GM21825 (cell line): ENCODE measurements at regions not wholly inside any gene's neighbourhood (a gene's known extent, or its start where the extent isn't known, plus 50 kb on each side); places are given as distances from the start of the nearest gene placed in this dataset.
"Not testable (repeated sequence)": the region's sequence is repeated elsewhere in the genome, so short reads cannot be mapped to it uniquely, and the experiment has no call there.

ENCODE experiments used
- ATAC-seq: cut with Tn5 transposase; IDR thresholded peaks from one replicate; pipeline ENCODE4 v1.9.1; 2021; ENCODE audit warnings: mild to moderate bottlenecking, moderate library complexity; ENCODE audit not compliant: unreplicated experiment

DNA sequence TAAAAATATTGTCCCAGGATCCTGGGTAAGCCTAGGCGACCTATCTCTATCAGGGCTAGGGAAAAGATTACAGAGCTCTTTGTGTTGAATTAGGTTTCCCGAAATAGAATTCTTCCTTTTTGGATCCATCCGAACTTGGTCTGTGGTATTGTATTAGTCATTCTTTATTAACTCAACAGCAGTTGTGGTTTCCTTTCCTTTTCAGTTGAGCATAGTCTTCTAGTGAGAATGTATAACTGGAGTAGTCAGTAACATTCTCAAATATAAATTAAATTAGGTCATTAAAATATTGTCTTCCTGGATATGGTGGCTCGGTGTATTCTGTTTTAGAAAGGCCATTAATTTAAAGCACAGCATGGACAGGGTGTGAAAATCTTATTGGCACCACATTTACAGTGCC lies 520.4 kb downstream of the NLGN4X start:
- ATAC-seq: no peak

DNA sequence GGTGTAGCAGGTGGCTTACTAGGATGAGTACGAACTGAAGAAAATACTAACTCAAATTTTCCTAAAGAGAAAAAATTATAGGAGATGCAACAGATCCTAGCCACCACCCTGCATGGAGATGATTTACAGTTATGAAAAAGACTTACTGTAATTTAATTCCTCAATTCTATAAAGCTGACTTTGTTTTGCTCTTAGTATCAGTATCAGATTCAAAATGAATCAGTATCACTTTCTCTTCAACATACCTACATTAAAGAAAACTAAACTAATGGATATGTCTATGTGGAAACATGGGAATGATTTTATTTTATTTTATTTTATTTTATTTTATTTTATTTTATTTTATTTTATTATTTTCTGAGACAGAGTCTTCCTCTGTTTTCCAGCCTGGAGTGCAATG lies 525.8 kb downstream of the NLGN4X start:
- no peak for ATAC-seq

DNA sequence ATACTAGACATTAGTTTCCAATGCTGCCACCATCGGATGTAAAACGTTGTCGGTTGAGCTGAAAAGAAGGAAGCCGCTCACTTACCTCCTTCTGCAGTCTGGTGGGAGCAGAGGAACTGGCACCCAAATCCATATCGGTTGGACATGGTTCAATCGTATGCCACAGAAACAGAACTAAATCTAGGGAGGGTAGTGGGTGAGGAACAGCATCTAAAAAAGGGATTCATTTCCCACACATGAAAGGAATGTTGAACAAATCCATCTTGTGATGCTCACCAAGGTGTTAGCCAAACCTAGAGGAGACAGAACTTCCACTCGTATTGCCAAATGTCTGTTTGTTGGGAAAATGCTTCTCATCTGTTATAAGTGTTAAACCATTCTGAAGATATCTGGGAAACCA lies 532.7 kb downstream of the NLGN4X start:
- no peak for ATAC-seq

DNA sequence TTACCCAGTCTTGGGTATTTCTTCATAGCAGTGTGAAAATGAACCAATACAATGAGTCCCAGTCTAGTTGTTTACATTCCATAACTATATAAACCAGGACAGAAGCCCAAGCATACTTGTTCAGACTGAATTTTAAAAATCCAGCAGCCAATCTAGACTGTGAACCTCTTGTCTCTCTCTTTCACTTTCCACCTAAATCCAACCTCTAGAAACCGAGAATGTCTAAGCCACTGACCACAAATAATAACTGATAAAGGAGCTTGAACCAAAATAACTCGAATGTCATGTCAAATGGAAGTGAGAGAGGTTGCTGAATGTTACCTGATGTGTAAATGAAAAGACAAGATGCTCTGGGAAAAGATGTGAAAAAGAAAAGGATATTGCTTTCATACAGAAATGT lies 544.7 kb downstream of the NLGN4X start:
- ATAC-seq: no peak

DNA sequence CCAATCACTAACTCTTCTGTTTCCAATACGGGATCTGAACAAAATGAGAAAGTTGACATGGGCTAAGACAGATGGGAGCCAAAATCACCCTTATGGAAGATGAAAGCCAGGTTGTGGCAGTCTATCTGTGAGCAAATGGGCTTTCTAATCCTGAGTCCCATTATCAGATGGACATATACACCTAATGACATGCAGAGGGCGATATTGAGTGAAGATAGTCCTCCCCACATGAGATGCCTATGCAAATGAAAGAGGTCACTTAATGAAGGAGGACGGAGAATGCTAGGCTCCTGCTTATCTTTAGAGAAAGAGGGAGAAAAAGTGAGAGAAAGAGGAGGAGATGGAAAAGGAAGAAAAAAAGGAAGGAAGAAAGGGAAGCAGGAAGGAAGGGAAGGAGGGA lies 547.5 kb downstream of the NLGN4X start:
- ATAC-seq: peak; percentile 50

DNA sequence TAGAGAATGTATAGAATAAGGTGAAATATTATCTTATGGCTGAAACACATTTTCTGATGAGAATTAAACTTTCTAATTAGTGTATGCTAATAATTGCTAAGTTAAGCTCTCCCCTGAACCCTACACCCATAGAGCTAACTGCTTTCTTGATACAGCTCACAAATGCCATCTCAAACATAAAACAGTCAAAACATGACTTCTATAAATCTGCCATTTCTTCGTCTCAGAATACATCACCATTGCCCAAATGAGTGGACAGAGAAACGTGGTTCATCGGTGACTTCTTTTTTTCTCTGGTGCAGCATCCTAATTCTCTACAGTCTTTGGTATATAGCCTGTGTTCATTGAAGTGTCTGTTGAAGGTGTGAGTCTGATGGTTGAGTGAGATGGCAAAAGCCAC lies 554.6 kb downstream of the NLGN4X start:
- ATAC-seq: no peak

DNA sequence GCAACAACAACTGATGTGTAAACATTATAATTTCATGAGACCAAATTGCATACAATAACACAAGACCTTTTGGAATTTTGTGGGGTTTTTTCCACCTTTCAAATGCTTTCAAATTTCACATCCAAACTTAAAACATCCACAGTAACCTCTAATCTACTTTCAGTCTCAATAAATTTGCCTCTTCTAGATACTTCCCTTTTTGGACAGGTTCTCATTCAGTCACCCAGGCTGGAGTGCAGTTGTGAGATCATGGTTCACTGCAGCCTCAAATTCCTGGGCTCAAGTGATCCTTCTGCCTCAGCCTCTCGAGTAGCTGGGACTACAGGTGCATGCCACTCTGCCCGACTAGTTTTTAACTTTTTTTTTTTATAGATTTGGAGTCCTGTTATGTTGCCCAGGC lies 556.6 kb downstream of the NLGN4X start:
- no peak for ATAC-seq

DNA sequence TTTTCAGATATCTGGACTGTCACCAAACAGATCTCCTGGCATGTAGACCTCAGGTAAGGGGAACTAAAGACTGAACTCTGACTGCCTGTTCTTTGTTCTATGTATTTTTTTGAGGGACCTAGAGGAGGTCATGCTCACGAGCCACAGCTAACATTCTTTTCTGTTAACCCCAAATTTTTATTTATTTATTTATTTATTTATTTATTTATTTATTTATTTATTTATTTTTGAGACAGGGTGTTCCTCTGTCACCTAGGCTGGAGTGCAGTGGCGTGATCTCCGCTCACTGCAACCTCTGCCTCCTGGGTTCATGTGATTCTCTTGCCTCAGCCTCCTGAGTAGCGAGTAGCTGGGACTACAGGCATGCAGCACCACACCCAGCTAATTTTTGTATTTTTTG lies 562.0 kb downstream of the NLGN4X start:
- ATAC-seq: not testable (repeated sequence)

DNA sequence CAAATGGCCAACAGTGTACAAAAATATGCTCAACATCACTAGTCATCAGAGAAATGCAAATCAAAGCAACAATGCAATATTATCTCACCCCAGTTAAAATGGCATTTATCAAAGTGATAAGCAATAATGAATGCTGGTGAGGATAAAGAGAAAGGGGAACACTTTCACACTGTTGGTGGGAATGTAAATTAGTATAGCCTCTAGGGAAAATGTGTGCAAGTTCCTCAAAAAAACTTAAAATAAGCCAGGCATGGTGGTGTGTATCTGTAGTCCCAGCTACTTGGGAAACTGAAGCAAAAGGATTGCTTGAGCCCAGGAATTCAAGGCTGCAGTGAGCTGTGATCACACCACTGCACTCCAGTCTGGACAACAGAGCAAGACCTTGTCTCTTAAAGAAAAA lies 572.1 kb downstream of the NLGN4X start:
- ATAC-seq: no peak

DNA sequence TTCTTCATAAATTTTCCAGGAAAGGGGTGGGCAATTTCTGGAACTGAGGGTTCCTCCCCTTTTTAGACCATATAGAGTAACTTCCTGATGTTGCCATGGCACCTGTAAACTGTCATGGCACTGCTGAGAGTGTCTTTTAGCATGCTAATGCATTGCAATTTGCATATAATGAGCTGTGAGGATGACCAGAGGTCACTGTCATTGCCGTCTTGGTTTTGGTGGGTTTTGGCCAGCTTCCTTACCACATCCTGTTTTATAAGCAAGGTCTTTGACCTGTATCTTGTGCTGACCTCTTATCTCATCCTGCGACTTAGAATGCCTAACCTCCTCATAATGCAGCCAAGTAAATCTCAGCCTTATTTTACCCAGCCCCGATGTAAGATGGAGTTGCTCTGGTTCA lies 577.8 kb downstream of the NLGN4X start:
- no peak for ATAC-seq

DNA sequence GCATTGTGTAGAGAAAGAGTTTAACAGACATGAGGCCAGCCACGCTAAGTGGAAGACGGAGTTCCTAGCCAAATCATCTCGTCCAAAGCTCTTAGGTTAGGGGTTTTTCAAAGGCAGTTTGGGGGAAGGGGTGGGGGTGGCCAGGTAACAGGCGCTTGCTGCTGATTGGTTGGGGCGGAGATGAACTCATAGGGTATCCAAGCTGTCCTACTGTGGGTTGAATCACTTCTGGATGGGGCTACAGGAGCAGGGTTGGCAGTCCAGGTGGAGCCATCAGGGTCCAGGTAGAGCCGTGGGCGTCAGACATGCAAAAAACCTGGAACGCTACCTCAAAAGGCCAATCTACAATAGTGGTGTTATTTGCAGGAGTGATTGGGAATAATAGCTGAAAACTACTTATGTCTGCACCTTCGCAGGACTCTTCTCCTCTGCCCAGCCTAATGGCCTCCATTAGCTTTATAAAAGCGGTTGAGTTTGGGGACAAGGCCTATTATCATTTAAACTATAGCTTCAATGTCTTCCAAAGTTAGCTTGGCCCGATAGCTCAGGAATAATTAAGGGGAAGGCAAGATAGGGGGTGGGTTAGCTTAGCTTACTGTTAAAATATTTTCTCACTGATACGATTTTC lies 579.6 kb downstream of the NLGN4X start:
- ATAC-seq: no peak

DNA sequence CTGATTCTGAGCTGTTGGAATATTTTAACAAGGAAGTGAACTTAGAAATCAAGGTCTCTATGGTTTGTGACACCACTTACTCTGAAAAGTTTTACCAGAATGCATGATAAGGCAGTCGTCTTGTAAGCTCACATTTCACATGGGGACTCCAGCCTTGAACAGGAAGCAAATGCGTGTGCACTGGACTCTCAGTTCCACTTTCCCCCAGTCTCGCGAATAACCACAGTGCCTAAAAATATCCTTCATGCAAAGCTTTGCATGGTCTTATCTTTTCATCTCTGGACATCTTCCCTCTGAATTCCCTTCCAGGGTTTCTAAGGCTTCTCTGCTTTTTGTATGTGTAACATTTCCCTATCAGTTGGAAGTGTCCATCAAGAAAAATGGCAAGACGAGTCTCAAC lies 581.8 kb downstream of the NLGN4X start:
- ATAC-seq: peak; percentile 98

DNA sequence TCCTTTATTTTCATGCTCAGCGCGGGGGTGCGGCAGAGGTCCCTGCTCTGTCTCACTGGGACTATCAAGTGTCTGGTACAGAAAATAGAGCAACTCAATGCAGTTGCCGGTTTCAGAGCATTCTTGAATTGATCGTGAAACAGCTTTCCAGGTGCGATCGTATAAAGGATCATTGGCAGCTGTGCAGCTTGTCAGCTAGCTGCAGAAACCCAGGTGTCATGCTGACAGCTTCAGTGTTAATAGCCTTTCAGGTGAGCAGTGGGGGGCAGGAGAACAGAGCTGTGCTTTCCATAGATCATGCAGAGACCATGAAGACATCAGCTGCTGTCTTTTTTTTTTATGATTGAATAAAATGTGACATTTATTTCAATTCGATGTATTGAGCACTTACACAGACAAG lies 583.9 kb downstream of the NLGN4X start:
- no peak for ATAC-seq

DNA sequence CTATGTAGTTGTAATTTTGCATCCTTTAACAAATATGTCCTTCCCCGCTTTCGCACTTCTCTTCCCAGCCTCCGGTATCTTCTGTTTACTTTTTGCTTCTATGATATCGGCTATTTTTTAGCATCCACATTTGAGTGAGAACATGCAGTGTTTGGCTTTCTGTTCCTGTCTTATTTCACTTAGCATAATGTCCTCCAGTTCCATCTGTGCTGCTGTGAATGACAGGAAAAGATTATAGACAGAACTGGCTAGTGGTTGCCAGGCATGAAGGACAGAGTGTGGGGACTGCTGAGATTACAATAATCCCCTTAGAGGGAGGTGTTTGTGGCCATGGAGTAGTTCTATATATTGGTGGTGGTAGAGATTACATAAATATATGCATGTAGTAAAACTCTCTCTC lies 588.6 kb downstream of the NLGN4X start:
- no peak for ATAC-seq

DNA sequence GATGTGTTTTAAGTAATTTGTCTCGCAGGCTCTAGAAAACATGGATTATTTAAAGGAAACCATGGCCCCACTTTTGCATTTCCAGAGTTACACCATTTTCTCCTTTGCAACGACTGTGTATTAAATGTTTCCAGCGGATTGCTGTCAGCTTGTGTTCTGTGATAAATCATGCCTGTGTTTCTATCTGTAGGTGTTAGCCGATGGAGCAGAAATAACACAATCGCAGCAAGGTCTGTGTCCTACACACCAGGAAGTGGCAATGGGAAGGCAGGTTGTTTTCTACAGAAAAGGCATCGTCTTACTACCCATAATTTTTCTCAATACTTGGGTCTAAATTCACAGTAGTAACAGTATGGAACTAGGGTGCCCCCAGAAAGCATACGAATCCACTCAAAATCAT lies 590.1 kb downstream of the NLGN4X start:
- no peak for ATAC-seq

DNA sequence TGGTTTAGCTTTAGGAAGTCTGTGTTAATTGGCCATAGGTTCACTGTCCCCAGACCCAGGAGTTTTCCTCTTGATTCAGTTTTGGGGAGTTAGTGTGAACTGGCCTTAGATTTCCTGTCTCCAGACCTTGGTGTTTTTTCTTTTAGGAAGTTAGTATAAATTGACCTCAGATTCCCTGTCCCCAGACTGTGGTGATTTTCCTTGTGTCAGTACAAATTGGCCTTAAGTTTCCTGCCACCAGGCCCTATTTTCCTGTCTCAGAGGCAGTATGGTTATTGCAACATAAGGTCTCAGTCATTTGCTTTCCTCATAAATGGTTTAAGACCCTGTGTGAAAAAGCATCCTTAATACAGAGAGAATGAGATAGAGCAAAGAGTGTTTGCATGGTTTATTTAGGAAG lies 595.8 kb downstream of the NLGN4X start:
- ATAC-seq: no peak

DNA sequence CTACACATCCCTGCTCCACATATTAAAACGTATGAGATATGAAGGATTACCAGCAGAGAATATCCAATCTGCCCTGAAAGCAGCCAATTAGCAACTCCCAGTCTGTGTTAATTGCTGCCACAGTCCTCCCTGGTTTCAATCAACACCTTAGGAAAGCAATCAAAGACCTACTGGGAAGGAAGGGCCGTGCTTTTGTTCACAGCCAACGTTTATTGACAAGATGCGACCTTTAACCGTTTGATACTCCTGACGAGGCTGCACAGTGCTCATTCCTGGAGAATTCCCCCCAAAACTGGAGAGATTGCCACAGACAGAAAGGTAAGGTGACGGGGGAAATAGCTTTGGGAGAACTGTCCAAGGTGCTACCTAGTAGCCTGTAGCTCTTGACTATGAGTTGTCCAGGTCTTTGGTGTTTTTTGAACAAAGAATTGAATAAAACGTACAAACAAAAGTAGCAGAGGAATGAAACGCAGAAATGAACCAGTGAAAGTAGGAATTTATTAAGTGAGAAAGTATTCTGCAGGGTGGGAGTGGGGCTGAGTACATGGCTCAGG lies 596.5 kb downstream of the NLGN4X start:
- ATAC-seq: no peak

DNA sequence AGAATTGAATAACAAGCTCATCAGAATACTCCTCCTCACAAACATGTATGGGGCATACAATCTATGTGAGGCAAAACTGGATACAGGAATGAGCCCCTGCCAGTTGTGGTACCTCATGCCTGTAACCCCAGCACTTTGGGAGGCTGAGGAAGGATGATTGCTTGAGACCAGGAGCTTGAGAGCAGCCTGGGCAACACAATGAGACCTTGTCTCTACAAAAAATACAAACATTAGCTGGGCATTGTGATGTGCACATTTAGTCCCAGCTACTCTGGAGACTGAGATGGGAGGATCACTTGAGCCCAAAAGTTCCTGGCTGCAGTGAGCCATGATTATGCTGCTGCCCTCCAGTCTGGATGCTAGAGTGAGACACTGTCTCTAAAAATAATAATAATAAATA lies 611.0 kb downstream of the NLGN4X start:
- ATAC-seq: no peak

DNA sequence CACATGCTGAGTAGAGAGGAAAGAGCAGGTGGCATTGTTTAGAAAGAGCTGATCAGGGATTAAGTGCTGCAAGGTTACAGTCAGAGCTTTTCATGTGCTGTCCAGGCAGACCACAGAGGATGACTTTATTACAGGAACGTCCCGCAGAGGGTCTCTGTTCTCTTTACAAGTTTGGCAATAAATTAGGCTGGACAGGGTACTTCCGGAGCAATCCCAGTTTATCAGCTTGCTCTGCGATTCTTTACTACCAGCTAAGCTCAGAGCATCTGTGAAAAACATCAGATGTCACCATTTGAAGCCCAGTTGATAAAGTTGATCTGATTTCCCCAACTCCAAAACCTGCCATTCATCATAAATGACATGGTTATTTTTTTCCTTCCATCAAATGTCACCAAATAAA lies 633.1 kb downstream of the NLGN4X start:
- ATAC-seq: no peak

DNA sequence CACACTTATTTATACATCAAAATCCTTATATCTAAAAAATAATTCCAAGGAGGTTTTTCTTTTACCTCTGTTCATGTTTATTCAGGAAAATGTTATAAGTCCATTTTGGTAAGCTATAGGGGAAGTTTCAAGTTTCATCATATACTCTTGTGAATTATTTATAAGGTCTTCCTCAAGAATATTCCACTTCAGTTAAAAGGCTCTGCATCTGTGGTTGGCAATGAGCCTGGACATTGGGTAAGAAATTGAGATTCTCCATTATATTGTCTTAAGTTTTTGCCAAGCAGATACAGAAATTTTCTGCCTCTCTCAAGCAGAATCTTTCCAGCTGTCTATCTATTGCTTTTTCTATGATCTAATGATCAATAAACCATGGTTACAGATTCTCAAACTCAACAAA lies 641.9 kb downstream of the NLGN4X start:
- no peak for ATAC-seq

DNA sequence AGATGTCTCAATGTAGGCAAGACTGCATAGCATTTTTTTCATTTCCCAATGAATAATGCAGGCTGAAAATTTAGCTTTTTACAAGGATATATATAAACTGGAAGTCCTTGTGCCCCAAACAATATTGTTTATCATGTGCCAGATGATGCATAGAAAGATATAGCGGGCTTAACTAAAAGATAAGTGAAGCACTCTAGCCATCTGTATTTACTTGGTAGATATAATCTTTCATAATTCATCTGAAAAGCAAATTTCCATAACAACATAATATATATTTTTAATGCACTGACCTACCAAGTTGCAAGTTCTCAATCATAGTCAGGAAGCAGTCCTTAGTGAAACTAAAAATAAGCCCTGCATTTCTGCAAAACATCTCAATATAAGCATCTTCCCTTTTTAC lies 653.3 kb downstream of the NLGN4X start:
- ATAC-seq: no peak

DNA sequence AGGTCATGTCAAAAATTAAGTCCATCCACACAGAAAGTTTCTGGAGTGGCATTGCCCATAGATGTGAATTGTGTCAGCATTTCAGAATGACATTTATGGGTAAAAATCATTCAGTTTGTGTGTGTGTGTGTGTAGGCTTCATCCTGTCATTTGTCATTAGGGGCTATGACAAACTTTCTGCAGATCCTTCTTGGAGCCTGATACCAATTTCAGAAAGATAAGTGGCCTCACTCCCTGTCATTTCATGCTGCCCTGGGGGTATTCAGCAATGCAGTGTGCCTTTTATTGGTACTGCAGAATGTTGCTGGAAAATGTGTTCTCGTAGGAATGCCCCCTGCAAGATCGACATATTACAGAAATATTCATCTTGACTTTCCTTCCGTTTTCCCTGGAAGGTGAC lies 659.7 kb downstream of the NLGN4X start:
- no peak for ATAC-seq

DNA sequence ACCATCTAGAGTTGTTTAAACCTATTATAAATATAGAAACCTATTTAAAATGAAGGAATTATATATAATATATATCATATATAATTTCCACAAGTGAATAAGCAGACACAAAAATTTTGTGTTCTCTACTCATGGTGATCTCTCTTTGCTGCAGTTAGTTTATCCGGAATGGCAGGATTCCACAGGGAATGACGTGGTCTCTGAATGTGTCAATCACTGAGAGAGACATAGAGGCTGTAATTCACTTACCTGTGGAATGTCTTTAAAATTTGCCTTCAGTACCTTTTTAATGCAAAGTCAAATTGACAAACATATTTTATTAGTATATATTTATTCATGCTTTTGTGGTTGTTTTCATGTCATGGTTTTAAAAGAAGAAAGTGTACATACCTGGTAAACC lies 669.3 kb downstream of the NLGN4X start:
- ATAC-seq: no peak
